HG03060 (cell line): ENCODE measurements at regions not wholly inside any gene's neighbourhood (a gene's known extent, or its start where the extent isn't known, plus 50 kb on each side); places are given as distances from the start of the nearest gene placed in this dataset.
A peak's percentile ranks its signal among the peaks of the same experiment; 100 is the strongest.

Experiments used
- ATAC-seq: cut with Tn5 transposase; IDR thresholded peaks from one replicate; pipeline ENCODE4 v1.9.1; 2021; ENCODE audit warnings: low read depth, moderate number of reproducible peaks; ENCODE audit not compliant: unreplicated experiment

DNA sequence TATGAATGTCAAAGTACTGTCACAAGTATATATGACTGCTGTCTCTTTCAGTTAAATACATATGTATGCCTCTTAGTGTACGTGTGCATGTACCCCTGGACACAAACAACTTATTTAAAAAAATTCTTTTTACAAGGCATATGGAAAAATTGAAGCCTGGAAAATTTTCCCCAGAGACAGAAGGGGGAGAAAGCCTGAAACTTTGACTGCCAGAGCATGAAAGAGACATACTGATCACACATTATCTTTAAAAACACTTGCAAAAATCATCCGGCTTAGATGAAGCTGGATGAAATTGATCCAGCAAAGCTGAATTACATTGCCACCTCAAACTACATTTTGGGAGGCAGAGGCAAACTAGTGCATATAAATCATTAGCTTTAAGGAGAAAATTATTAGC is 88.0 kb upstream of the NFIB start:
- no peak for ATAC-seq

DNA sequence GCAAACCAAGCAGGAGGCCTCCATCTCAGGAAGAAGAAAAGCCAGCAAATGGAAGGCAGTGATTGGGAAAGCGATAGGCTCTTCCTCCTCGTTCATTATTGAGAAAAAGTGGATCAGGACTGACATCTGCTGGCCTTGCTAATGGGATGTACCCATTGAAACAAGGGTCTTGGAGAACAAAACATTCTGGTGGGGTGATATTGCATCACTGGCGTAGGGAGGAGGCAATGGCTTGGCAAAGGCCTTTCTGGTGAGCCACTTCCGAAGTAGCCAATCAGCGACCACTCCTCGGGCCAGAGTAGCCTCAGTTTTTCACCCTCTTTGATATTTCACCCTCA is 86.7 kb upstream of the NFIB start:
- ATAC-seq = no peak

DNA sequence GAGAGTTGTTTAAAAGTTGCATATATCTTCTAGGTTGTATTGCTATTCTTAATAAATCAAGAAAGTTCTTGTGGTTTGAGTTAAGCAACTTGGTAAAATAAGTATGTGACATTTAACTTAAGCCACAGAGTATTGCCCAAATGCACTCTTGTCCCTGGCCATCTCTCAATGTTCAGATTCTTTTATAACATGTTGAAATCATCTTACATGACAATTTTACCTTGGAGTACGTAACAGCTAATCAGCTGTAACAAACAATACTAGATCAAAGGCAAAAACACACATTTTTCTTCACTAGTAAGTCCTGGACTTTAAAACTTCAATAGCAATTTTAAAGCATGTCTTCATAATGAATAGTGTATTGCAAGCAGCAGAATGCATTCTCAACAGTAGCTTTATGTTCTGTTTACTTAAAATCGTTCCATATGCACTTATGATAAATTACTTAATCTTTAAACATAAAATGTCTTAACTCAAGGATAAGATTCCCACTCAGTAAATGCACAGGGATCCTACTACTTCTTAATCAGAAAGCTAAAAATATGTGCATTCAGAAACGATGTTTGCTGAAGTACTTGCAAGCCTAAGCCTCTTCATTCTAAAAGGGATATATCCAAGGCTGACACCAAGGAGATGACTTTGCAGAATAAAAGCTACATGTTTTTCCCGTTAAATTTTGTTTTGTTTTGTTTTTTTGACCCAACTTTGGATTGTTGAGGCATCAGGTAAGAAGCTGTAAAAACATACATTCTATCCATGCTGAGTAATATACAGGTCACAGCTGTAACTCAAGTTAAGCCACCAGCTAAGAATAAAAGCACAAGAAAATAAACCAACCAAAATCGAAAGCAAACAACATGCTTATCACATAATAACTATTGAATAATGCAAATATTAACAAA is 86.1 kb upstream of the NFIB start:
- no peak for ATAC-seq

DNA sequence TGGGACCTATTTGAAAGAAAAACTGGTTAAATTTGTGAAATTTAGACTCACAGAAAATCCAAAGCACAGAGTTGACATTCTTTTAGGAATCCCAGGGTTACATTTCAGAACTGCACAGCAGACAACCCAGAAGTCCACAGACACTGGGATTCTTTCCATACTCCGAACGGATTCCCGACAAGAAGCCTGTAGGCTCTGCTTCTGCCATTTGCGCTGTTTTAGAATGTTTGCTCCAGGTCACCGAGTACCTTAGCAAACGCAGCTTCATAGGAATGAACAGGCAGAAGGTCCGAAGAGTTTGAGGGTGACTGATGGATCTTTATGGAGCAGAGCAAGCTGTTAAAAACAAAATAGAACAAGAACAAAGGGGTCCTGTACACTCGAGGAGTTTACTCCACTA is 84.5 kb upstream of the NFIB start:
- no peak for ATAC-seq

DNA sequence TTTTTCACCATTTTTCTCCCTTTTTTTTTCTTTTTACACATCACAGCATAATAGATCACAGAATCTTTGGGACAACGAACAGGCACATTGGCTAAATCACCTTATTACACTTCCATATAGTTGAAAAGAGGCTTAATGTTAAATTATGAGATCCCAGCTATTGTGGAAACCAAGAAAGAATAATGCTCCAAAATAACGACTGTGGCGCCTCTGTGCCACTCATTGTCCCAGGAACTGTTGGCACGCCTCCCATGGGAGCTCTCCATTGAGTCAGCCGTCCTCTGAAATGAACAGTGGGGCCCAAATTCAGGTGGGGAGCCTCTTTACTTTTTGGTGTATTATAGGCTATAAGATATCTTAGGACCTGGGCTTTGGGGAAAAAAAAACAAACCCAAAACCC is 82.2 kb upstream of the NFIB start:
- ATAC-seq = no peak

DNA sequence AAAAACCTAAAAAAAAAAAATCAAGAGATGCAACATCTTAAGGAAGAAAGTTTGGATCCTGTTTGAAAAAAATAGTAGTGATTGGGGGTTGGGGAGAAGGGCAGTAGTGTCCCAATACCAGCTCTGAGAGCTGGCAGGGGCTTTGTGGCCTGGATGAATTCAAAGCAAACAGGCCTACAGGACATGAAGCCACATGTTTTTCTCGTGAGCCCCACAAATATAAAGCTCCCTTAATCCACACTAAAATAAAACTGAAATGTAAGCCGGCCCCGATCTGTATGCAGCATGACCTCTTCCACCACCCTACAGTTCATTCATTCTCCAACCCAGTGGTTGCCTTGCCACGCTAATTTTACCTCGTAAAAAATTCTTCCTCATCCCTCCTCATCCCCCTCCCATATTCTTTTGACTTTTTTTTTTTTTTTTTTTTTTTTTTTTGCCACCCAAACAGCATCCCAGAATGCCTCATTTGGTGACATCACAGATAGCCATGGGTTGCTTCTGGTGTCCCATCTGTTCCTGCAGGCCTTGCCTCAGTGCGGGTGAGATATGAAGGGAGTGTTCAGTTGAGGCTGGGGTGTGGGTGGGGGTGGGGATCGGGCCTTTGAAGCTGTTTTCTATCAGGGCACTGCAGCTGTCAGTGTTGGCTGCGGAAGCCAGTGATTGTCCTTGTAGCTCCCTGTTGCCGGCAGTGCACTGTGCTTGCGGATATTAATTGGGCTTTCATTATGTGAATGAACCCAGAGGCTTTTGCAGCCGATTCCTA is 81.6 kb upstream of the NFIB start:
- ATAC-seq = no peak

DNA sequence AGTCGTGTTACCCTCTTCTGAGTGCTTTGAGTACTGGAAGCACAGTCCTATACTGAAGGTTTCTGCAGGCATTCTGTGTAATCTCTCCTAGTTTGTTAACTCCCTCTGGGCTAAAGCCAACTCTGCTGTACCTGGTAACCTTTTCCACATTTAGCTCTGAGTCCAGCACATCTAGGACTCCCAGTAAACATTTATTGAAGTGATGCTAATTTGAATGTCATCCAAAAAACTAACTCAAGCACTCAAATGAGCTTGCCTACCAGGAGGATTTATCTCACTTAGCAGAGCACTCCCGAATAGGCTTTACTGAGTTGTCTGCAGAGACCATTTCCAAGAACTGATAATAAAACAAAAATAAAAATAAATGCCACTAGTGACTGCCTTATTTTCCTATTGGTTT is 79.5 kb upstream of the NFIB start:
- ATAC-seq = no peak

DNA sequence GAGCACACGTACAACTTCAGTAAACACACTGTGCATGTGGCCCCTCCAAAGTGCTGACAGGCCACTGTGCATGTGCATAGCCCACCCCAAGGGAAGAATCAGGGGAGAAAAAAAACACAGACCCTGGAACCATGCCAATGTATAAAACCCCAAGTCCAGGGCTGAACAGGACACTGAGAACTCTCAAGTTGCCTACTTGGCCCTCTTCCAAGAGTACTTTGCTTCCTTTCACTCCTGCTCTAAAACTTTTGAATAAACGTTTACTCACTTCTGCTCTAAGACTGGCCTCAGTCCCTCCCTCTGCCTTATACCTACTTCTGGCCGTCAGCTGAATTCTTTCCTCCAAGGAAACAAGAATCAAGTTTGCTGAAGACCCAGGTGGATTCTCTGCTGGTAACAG is 77.7 kb upstream of the NFIB start:
- ATAC-seq = no peak

DNA sequence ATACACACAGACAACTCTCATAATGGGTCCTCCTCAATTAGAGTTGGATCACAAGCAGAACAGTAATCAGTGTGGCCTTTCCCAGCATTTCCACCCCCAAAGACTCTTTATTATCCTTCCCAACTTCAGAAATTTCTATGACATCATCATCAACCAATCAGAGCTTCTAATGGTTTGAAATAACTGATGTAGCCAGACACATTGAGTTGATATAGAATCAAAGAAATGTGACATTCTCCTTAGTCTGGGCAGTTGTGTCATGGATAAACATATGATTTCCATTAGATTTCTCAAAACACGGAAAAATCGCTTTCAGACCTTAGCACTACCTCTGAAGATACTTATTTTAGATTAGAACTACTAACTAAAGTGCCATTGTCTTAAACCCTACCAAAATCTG is 75.7 kb upstream of the NFIB start:
- ATAC-seq = no peak

DNA sequence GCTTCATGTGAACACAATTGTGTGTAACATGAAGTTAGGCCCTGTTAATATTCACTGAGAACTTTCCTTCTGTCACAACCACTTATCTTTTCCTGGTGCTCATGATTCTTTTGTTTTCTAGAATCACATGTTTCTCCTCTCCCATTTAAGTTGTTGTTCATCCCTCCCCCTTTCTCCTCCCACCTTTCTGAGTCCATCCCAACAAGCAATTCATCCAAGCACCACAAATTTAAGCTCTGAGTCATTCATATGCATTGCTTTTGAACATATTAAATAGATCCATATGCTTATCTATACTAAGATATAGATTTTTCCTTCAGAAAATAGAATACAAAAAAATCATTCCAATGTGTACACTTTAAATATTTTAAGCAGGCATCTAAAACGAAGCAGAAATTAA is 75.2 kb upstream of the NFIB start:
- ATAC-seq = no peak

DNA sequence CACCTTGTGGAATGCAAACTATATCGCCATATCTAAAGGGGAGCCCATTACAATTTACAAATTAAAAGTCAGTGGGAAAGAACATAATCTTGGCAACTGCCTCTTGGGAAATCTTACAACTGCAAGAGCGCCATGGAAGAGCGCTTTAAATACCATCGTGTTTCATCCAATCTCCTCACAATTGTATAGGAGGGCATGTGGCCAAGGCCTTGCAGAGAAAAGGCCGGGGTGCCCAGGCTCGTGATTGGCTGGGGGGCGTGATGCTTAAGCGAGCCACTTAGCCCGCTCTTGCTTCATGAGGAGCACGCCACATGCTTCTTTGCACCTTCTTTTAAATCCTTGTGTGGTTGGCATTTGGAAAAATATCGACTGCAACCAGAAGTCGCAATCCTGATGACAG is 69.8 kb upstream of the NFIB start:
- ATAC-seq = no peak

DNA sequence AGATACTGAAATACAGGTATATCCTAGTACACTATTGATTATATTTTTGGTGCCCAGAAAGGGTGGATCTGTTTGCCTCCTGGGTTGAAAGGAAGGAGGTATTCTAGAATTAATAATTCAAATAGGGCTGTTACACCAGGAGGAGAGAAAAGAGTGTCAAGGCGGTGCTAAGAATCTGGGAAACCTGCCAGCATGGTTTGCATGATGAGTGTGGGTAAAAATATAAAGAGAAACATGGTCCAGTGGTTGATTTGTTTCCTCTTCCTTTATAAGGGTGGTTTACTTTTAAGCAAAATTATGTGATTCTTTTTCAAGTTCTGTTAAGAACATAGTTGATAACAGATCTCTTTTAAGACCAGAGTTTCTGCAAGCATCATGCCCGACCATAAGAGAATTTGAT is 69.4 kb upstream of the NFIB start:
- peak; percentile 44 for ATAC-seq

DNA sequence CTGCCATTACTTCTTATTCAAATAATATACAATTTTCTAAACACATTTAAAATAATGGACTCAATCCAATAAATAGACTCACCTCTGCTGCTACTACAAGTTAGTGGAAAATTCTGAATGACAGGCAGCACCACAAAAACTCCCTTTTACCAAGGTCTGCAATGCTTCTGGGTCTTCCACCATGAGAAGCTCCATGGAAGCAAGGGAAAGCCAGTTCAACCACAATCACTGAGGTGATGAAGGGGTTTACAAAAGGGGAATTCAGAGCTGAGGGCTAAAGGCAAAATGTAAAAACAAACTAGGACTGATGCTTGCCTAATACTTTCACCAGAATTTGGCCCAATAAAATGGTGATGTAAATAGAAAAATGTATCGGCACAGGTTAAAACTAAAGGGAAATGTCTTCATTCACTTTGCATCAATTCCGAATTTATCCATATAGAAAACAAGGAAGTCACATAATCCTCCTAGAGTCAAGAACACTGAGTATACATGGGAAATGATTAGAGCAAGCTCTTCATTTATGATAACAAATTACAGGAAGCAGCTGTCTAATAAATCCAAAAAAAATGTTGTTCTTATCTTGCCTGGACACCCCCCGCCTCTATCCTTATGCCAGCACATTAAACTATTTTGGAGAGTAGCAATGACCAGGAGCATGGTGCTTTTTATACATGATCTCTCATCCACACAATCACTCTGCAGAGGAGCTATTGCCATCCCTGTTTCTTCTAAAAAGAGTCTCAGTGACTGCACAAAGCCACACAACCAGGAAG is 66.3 kb upstream of the NFIB start:
- ATAC-seq = no peak

DNA sequence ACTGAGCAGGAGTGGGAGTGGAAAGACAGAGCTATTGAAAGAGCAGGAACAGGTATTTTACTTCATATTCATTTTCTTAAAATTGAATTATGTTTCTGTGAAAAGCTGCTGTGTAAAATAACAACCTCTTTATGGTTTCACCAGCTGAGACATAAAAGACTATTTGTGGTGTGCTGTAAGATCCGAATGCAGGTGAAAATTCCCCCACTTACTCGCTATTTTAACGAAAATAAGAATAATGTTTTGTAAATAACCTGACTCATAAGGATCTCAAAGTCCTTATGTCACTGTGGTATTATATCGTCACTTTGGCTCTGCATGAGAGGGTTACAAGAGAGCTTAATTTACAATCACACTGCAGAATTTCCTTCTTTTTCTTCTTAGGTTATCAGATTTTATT is 65.3 kb upstream of the NFIB start:
- ATAC-seq = no peak

DNA sequence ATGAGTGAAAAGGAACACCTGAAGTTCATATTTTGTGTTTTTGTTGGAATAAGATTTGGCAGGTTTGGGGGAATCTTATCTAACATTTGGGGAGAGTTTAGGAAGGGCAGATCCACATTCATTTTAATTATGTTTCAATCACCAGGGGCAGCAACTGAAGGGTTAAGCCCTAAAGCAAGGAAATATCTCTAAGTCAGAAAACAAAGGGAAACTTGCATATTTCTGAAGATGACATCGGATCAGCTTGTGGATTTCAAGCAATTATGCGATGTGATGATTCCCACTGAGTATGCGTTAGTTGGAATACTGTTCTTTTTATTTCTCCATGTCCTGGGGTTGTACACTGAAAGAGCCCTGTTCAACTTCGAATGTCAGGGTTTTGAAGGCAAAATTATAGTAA is 59.8 kb upstream of the NFIB start:
- ATAC-seq = no peak

DNA sequence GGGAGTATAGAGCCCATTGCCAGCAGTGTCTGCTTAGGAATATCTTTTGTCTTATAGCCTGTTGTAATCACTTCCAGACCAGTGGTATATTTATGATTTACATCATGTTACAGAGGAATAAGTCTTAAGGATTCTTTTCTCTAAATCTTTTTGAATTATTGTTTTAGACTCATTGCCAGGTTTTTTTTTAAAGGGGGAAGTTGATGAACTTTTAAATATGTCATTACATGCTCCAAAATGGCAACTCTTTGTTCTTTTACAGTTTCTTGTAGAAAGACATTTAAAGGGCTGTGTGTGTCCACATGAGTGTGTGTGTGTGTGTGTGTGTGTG is 59.4 kb upstream of the NFIB start:
- no peak for ATAC-seq

DNA sequence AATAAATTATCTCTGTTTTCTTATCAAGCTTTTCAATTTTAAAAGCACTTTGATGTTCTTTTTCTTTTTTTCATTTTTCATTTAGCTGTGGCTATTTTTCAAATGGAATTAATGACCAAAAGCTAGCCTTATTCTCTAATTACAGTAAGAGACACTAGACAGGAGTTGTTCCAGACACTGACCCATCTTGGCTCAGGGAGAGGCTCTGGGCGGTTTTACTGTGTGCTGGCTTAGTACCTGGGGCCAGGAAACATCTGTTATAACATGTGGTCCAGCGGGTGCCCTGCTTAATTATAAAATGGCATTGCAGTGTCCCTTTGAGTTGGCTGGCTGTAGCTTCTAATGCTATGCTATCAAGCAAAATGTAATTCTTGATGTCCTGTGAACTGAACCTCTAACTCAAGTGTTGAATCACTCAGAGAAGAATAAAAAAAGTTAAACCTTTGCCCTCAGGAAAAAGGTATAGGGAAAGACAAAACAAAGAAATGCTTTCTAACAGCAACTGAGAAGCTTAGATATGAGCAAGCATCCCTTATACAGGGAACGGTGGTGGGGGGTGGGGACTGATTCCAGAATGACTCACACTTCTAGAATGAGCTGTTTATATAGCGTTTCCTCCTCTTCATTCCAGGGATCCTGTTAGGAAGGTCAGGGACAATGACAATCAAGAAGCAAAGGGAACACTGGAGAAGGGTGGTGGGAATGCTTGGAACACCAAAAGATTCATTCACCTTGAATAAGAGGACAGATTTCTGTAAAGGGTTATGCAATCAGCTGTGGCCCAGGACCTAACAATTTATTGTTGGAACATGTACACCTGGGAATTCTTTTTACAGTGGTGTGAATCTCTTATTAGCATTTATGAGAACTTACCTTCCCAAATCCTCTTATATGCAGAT is 58.7 kb upstream of the NFIB start:
- ATAC-seq = no peak

DNA sequence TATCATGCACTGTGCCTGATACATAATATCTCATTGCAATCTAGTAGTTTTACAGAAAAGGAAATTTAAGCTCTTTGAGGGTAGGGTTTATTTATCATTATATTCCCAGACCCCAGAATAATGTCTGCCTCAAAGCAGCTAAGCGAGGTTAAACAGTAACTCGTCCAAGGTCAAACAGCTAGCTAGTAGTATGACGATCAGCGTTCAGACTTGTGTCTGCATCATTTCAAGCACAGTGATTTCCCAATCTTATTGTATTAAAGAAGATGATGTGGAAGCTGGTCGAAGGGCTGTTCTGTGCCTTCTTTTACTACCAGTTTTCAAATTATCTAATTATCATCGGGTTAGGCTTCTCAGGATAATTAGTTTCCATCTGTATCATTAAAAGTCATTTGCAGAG is 55.1 kb upstream of the NFIB start:
- ATAC-seq = no peak

DNA sequence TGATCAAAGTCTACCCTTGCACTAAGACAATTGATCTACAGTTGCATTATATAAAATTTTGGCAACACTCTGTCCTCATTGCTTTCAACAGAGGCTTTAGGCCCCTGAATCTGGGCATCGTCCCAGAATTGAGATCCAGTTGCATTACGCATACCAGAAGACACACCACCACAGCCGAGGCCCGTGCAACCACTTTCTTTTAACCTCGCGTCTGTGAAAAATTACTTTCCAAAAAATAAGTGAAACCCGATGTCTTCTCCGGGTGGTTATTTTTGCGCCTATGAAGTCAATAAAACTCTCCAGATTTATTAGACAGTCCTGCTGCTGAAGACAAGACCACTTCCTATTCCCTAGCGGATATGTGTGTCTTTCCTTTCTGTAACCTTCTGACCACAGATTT is 52.1 kb upstream of the NFIB start:
- ATAC-seq = no peak

DNA sequence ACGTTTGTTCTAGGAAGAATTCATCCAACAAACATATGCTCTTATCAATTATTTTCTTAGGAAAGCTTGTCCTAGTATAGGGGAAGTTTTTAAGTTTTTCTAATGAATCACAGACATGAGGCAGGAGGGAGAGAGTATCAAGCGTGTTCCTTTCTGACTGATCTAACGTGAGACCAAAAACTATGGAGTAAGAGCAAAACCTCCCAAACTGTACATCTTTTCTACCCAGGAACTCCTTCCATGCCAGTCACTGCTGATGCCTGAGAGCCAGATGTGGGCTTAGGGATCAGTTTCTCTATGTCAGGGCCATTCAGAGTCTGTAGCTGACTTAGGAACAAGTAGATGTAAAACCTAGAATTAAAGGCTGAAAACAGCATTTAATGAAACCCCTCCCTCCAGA is 51.7 kb upstream of the NFIB start:
- ATAC-seq = no peak
